Endothelial cell of umbilical vein (primary cell): ENCODE measurements at regions not wholly inside any gene's neighbourhood (a gene's known extent, or its start where the extent isn't known, plus 50 kb on each side); places are given as distances from the start of the nearest gene placed in this dataset.

Experiments used
- BruUV-seq: library from RNA; stranded (reverse); fragments of 400-500 nt; replicated peaks from 2 replicates; lab custom pipeline; 2021; lab: Mats Ljungman, UMichigan
- CTCF ChIA-PET: fragments of 300-600, 350-600 bp; sonication (Branson Sonifier 250); formaldehyde crosslinking; loops from one replicate; lab custom pipeline; 2021; ENCODE audit warnings: antibody characterized with exemption, inconsistent platforms; lab: Charles Lee
- POLR2A ChIA-PET: fragments of 300-600, 350-600 bp; sonication (Branson Sonifier 250); formaldehyde crosslinking; loops from one replicate; lab custom pipeline; 2021; ENCODE audit warnings: antibody characterized with exemption, inconsistent platforms; lab: Charles Lee
- DNase-seq: peaks from one replicate; pipeline ENCODE4 v3.0.0-alpha.2; 2011; ENCODE audit warnings: low read depth, low spot score
- FAIRE-seq: peaks from 2 replicates; lab custom pipeline; 2011; peaks lifted over from hg19 to GRCh38; lab: Jason Lieb, UNC
- H2AFZ ChIP-seq: 2 replicates; pipeline ENCODE4 v1.6.0; 2012; ENCODE audit warnings: low read depth, low read length, control low read depth, inconsistent platforms
- H3K27ac ChIP-seq: 2 replicates; pipeline ENCODE4 v1.5.1; 2011; ENCODE audit warnings: low read depth, mild to moderate bottlenecking, control low read depth, low read length, moderate library complexity; ENCODE audit not compliant: insufficient read depth
- H3K27me3 ChIP-seq, 2 experiments: 2 replicates each; pipeline versions ENCODE4 v1.6.0 to v1.6.1; 2011; ENCODE audit warnings: low read length in 2 of 2, mixed read lengths in 1 of 2; ENCODE audit not compliant: control insufficient read depth in 2 of 2, insufficient read depth in 2 of 2
- H3K36me3 ChIP-seq, 2 experiments: 2 replicates in 1 of 2; 3 replicates in 1 of 2; pipeline ENCODE4 v1.5.1; 2011; ENCODE audit warnings: low read length in 2 of 2, mild to moderate bottlenecking in 1 of 2, moderate library complexity in 1 of 2; ENCODE audit not compliant: control insufficient read depth in 2 of 2, insufficient read depth in 2 of 2; ENCODE audit errors: extremely low read depth in 1 of 2
- H3K4me1 ChIP-seq: 3 replicates; pipeline ENCODE4 v1.5.1; 2011; ENCODE audit warnings: mild to moderate bottlenecking, low read length; ENCODE audit not compliant: control insufficient read depth, insufficient read depth; ENCODE audit errors: extremely low read depth
- H3K4me2 ChIP-seq: 2 replicates; pipeline ENCODE4 v1.6.1; 2011; ENCODE audit warnings: low read length, control low read depth, mixed read lengths; ENCODE audit not compliant: insufficient read depth
- H3K4me3 ChIP-seq, 3 experiments: fragments of 200-600 bp in 1 of 3; sonication (generic), shearing (Covaris generic) in 1 of 3; replicated peaks in 1 of 3; 2 replicates each; pipeline ENCODE4 v1.5.1; 2011 to 2016; ENCODE audit warnings: control low read depth in 3 of 3, low read length in 3 of 3, mild to moderate bottlenecking in 2 of 3, inconsistent platforms in 1 of 3, low read depth in 1 of 3, moderate library complexity in 1 of 3; ENCODE audit not compliant: insufficient read depth in 1 of 3
- H3K79me2 ChIP-seq: 2 replicates; pipeline ENCODE4 v1.6.0; 2012; ENCODE audit warnings: low read length, inconsistent platforms; ENCODE audit not compliant: control insufficient read depth, insufficient read depth
- H3K9ac ChIP-seq: replicated peaks from 2 replicates; pipeline ENCODE3; 2011; ENCODE audit warnings: low read length, control low read depth; ENCODE audit not compliant: insufficient read depth; ENCODE audit errors: extremely low read depth
- H3K9me1 ChIP-seq: replicated peaks from 3 replicates; pipeline ENCODE4 v1.6.0; 2011; ENCODE audit warnings: mild to moderate bottlenecking, low read length; ENCODE audit not compliant: control insufficient read depth, insufficient read depth; ENCODE audit errors: extremely low read depth
- H3K9me3 ChIP-seq: replicated peaks from 2 replicates; pipeline ENCODE4 v1.5.1; 2012; ENCODE audit warnings: low read length, inconsistent platforms; ENCODE audit not compliant: control insufficient read depth, insufficient read depth
- H4K20me1 ChIP-seq: replicated peaks from 2 replicates; pipeline ENCODE3; 2011; ENCODE audit warnings: mild to moderate bottlenecking, low read length; ENCODE audit not compliant: control insufficient read depth, insufficient read depth; ENCODE audit errors: extremely low read depth
- CTCF ChIP-seq, 2 donors: IDR thresholded peaks; 1 replicate in 1 of 2; 2 replicates in 1 of 2; pipeline ENCODE4 v1.5.1; 2011; ENCODE audit warnings: low read length in 2 of 2, mild to moderate bottlenecking in 2 of 2, moderate library complexity in 2 of 2, control low read depth in 1 of 2, inconsistent platforms in 1 of 2, low read depth in 1 of 2; ENCODE audit not compliant: insufficient read depth in 1 of 2; ENCODE audit errors: extremely low read depth in 1 of 2
- EZH2 ChIP-seq: IDR thresholded peaks from 2 replicates; pipeline ENCODE4 v1.6.1; 2012; ENCODE audit warnings: borderline replicate concordance, low read depth, mild to moderate bottlenecking, moderate library complexity, low read length, inconsistent platforms; ENCODE audit not compliant: severe bottlenecking
- FOS ChIP-seq: IDR thresholded peaks from 2 replicates; pipeline ENCODE4 v1.6.1; 2011; ENCODE audit warnings: mild to moderate bottlenecking, low read length, moderate library complexity, borderline replicate concordance; ENCODE audit not compliant: insufficient read depth
- GATA2 ChIP-seq: IDR thresholded peaks from 2 replicates; pipeline ENCODE4 v1.7.0; 2011; ENCODE audit warnings: low read depth, mild to moderate bottlenecking, moderate library complexity, mixed read lengths, low read length; ENCODE audit not compliant: insufficient read length, insufficient read depth
- JUN ChIP-seq: IDR thresholded peaks from 2 replicates; pipeline ENCODE4 v1.6.1; 2011; ENCODE audit warnings: borderline replicate concordance, low read depth; ENCODE audit not compliant: insufficient read length, insufficient read depth
- MAX ChIP-seq: IDR thresholded peaks from 2 replicates; pipeline ENCODE4 v1.6.1; 2011; ENCODE audit not compliant: insufficient read depth, insufficient read length
- MYC ChIP-seq: IDR thresholded peaks from one replicate; pipeline ENCODE4 v1.6.1; 2011; ENCODE audit warnings: mild to moderate bottlenecking, low read depth, low read length
- POLR2A ChIP-seq: IDR thresholded peaks from 2 replicates; pipeline ENCODE4 v1.6.1; 2012; ENCODE audit warnings: low read depth, mild to moderate bottlenecking, control low read depth, low read length
- POLR2AphosphoS5 ChIP-seq: IDR thresholded peaks from 2 replicates; pipeline ENCODE4 v1.6.1; 2012; ENCODE audit warnings: low read depth, mild to moderate bottlenecking, control low read depth, low read length, moderate library complexity; ENCODE audit not compliant: insufficient read depth
- dilution Hi-C: fragments of 300-500 bp; cut with MboI; formaldehyde crosslinking; loops from one replicate; pipeline ENCODE4 v1.15.0; 2019; ENCODE audit warnings: low sequenced_read_pairs; ENCODE audit not compliant: extremely low pct_ligation_motif_present
- intact Hi-C: fragments of 100-400 bp; cut with micrococcal nuclease; formaldehyde crosslinking; loops from one replicate; pipeline ENCODE4 v1.10.0; 2022

- Histone ChIP-seq H2AFZ (no peak overlapping the region), H3K36me3 (no peaks in the 10 kb centered on the region), H3K4me1 (no peaks in the 10 kb centered on the region), H3K9ac (no peak overlapping the region), H3K79me2 (no peaks in the 10 kb centered on the region), H3K9me1 (no peaks in the 10 kb centered on the region), H3K4me3 (no peak overlapping the region), H3K9me3 (peaks cover 9% of the 10 kb centered on the region), H4K20me1 (no peaks in the 10 kb centered on the region), H3K4me2 (no peak overlapping the region), H3K27me3 (no peaks in the 10 kb centered on the region), H3K27ac (no peak overlapping the region)
- no peak for TF ChIP-seq EZH2
- no peak for TF ChIP-seq POLR2AphosphoS5
- no peak for TF ChIP-seq GATA2
- no peak for TF ChIP-seq CTCF (IDR thresholded peaks at IDR 0.05; ENCODE audit: extremely low read depth in 1 of 2, insufficient read depth in 1 of 2, low read depth in 1 of 2, low read length in 2 of 2)
- TF ChIP-seq POLR2A = no peak
- no peak for TF ChIP-seq JUN
- TF ChIP-seq MAX = no peak
- TF ChIP-seq FOS = no peak
- TF ChIP-seq MYC = no peak
- no peak for FAIRE-seq
- no peak for DNase-seq
- POLR2A ChIA-PET = no interaction called here
- CTCF ChIA-PET = no interaction called here
- dilution Hi-C loops = no loop called here
- BruUV-seq = no TSS peak
- intact Hi-C loops = no loop called here
Observed at GRCh38 chr10:20726381-20726780, 170.7 kb downstream of the NEBL start.
